CD14-positive monocyte (primary cell): ENCODE measurements at regions not wholly inside any gene's neighbourhood (a gene's known extent, or its start where the extent isn't known, plus 50 kb on each side); places are given as distances from the start of the nearest gene placed in this dataset.

ENCODE experiments used
- DNase-seq, 3 donors: peaks; one replicate each; pipeline ENCODE4 v3.0.0-alpha.2; 2011 to 2022
- H2AFZ ChIP-seq: 2 replicates; pipeline ENCODE4 v1.6.0; 2012; ENCODE audit warnings: mild to moderate bottlenecking, low read depth, low read length, inconsistent platforms; ENCODE audit not compliant: insufficient read depth, poor library complexity, severe bottlenecking
- H3K27ac ChIP-seq, 2 donors: 1 replicate in 1 of 2; 2 replicates in 1 of 2; pipeline ENCODE4 v1.5.1; 2012 to 2013; ENCODE audit warnings: low read length in 2 of 2, control low read depth in 1 of 2, inconsistent platforms in 1 of 2, low read depth in 1 of 2, mild to moderate bottlenecking in 1 of 2
- H3K27me3 ChIP-seq, 2 donors: one replicate each; pipeline versions ENCODE4 v1.6.0 to v1.6.1; 2011 to 2013; ENCODE audit warnings: low read length in 2 of 2; ENCODE audit not compliant: control insufficient read depth in 2 of 2, insufficient read depth in 2 of 2
- H3K36me3 ChIP-seq, 2 donors: replicated peaks in 1 of 2; 1 replicate in 1 of 2; 2 replicates in 1 of 2; pipeline versions ENCODE4 v1.5.1 to v1.6.1; 2012 to 2013; ENCODE audit warnings: low read length in 2 of 2, control low read depth in 1 of 2, inconsistent platforms in 1 of 2, mild to moderate bottlenecking in 1 of 2; ENCODE audit not compliant: insufficient read depth in 2 of 2, control insufficient read depth in 1 of 2
- H3K4me1 ChIP-seq, 2 donors: 1 replicate in 1 of 2; 2 replicates in 1 of 2; pipeline versions ENCODE4 v1.5.1 to v1.6.1; 2012 to 2013; ENCODE audit warnings: low read length in 2 of 2, control low read depth in 1 of 2, inconsistent platforms in 1 of 2, mild to moderate bottlenecking in 1 of 2, moderate library complexity in 1 of 2; ENCODE audit not compliant: insufficient read depth in 2 of 2, control insufficient read depth in 1 of 2
- H3K4me2 ChIP-seq: replicated peaks from 2 replicates; pipeline ENCODE3; 2012; ENCODE audit warnings: low read length, moderate library complexity, mild to moderate bottlenecking; ENCODE audit not compliant: poor library complexity, severe bottlenecking; ENCODE audit errors: extremely low read depth
- H3K4me3 ChIP-seq, 3 experiments: fragments of 200-600 bp in 1 of 3; sonication (generic) in 1 of 3; replicated peaks in 1 of 3; 1 replicate in 2 of 3; 2 replicates in 1 of 3; pipeline ENCODE4 v1.5.1; 2011 to 2013; ENCODE audit warnings: low read length in 3 of 3, mild to moderate bottlenecking in 3 of 3, control low read depth in 2 of 3, low read depth in 2 of 3, inconsistent platforms in 1 of 3, moderate library complexity in 1 of 3
- H3K79me2 ChIP-seq: 2 replicates; pipeline ENCODE4 v1.6.0; 2012; ENCODE audit warnings: mild to moderate bottlenecking, control low read depth, inconsistent platforms, low read length, moderate library complexity; ENCODE audit not compliant: insufficient read depth
- H3K9ac ChIP-seq: 2 replicates; pipeline ENCODE4 v1.6.0; 2017; ENCODE audit warnings: low read length, mild to moderate bottlenecking; ENCODE audit not compliant: insufficient read depth, poor library complexity, severe bottlenecking
- H3K9me3 ChIP-seq, 2 donors: replicated peaks in 1 of 2; 1 replicate in 1 of 2; 2 replicates in 1 of 2; pipeline versions ENCODE4 v1.5.1 to v1.6.1; 2012 to 2013; ENCODE audit warnings: low read length in 2 of 2, control low read depth in 1 of 2; ENCODE audit not compliant: control insufficient read depth in 1 of 2, insufficient read depth in 1 of 2
- H4K20me1 ChIP-seq: 2 replicates; pipeline ENCODE4 v1.6.0; 2012; ENCODE audit warnings: mild to moderate bottlenecking, low read length, control low read depth, moderate library complexity; ENCODE audit not compliant: insufficient read depth
- H3K27ac Mint-ChIP-seq, 7 donors: one replicate each; pipeline ENCODE4 v1.8.0; 2020; ENCODE audit warnings: mild to moderate bottlenecking in 7 of 7, mixed read lengths in 7 of 7, moderate library complexity in 6 of 7, inconsistent platforms in 2 of 7
- H3K27me3 Mint-ChIP-seq, 3 donors: one replicate each; pipeline ENCODE4 v1.8.0; 2021 to 2022; ENCODE audit warnings: low read depth in 3 of 3, mild to moderate bottlenecking in 3 of 3, mixed read lengths in 3 of 3, moderate library complexity in 3 of 3, inconsistent platforms in 1 of 3
- H3K36me3 Mint-ChIP-seq, 2 donors: one replicate each; pipeline ENCODE4 v1.8.0; 2020; ENCODE audit warnings: mixed read lengths in 2 of 2, inconsistent platforms in 1 of 2, mild to moderate bottlenecking in 1 of 2
- H3K4me1 Mint-ChIP-seq: one replicate; pipeline ENCODE4 v1.8.0; 2020; ENCODE audit warnings: mild to moderate bottlenecking, mixed read lengths
- H3K4me3 Mint-ChIP-seq, 2 donors: one replicate each; pipeline ENCODE4 v1.8.0; 2020; ENCODE audit warnings: mild to moderate bottlenecking in 2 of 2, mixed read lengths in 2 of 2, moderate library complexity in 1 of 2
- H3K9me3 Mint-ChIP-seq, 7 donors: one replicate each; pipeline ENCODE4 v1.8.0; 2020 to 2022; ENCODE audit warnings: mixed read lengths in 7 of 7, mild to moderate bottlenecking in 6 of 7, moderate library complexity in 6 of 7, inconsistent platforms in 2 of 7
- CTCF ChIP-seq: fragments of 200-600 bp; IDR thresholded peaks from one replicate; pipeline ENCODE4 v1.8.0; 2022; ENCODE audit warnings: antibody characterized with exemption, mild to moderate bottlenecking
- WGBS: methylation state at CpG from one replicate; pipeline ENCODE4 v1.1.5; 2013; ENCODE audit warnings: missing lambda C conversion rate; ENCODE audit not compliant: insufficient coverage; 5-methylcytosine and 5-hydroxymethylcytosine counted together
- intact Hi-C, 2 donors: fragments of 100-400 bp; cut with micrococcal nuclease; formaldehyde crosslinking; loops; one replicate each; pipeline versions ENCODE4 v1.15.0 to v1.15.1; 2023

- Histone ChIP-seq H3K4me1 (no peaks in the 10 kb centered on the region), H4K20me1 (no peaks in the 10 kb centered on the region), H3K9ac (no peak overlapping the region), H3K79me2 (no peaks in the 10 kb centered on the region), H3K36me3 (no peaks in the 10 kb centered on the region), H3K9me3 (no peaks in the 10 kb centered on the region), H3K4me3 (no peak overlapping the region), H3K4me2 (no peak overlapping the region), H2AFZ (no peak overlapping the region), H3K27me3 (no peaks in the 10 kb centered on the region), H3K27ac (no peak overlapping the region)
- no peak for TF ChIP-seq CTCF
- no peaks in the 10 kb centered on the region for H3K36me3 Mint-ChIP-seq
- intact Hi-C loops, result no loop called here
- H3K27ac Mint-ChIP-seq, result no peak overlapping the region
- H3K4me1 Mint-ChIP-seq, result no peaks in the 10 kb centered on the region
- no peak overlapping the region for H3K4me3 Mint-ChIP-seq
- peaks cover 0 to 1% (median 0%) of the 10 kb centered on the region in 3 donors for H3K27me3 Mint-ChIP-seq
- peaks cover 0 to 7% (median 2%) of the 10 kb centered on the region in 7 donors for H3K9me3 Mint-ChIP-seq
- WGBS, result no CpG with 5 or more reads among the region's 2 CpGs
- DNase-seq, result no peak
These were observed 530.4 kb upstream of the DAB2 start for GRCh38 chr5:39955156-39955555.

GRCh38 chr5:39951070-39951469 lies 526.3 kb upstream of the DAB2 start:
- no peaks in the 10 kb centered on the region for H3K27me3 ChIP-seq
- Mint-ChIP-seq H3K9me3 (peaks cover 0 to 7% (median 3%) of the 10 kb centered on the region in 7 donors), H3K27me3 (peaks cover 0 to 2% (median 1%) of the 10 kb centered on the region in 3 donors), H3K4me1 (peaks cover 27% of the 10 kb centered on the region), H3K36me3 (no peaks in the 10 kb centered on the region), H3K27ac (no peak overlapping the region), H3K4me3 (no peak overlapping the region)
- no peak overlapping the region for H3K27ac ChIP-seq
- H3K4me3 ChIP-seq, result no peak overlapping the region
- H3K36me3 ChIP-seq, result no peaks in the 10 kb centered on the region
- TF ChIP-seq CTCF, result no peak
- no peak for DNase-seq
- no peaks in the 10 kb centered on the region for H4K20me1 ChIP-seq
- no CpG with 5 or more reads among the region's 3 CpGs for WGBS
- intact Hi-C loops, result no loop called here
- H3K79me2 ChIP-seq, result no peaks in the 10 kb centered on the region
- no peak overlapping the region for H3K9ac ChIP-seq
- no peak overlapping the region for H3K4me2 ChIP-seq
- H2AFZ ChIP-seq, result no peak overlapping the region
- peaks cover 28 to 31% of the 10 kb centered on the region in 2 donors for H3K4me1 ChIP-seq
- H3K9me3 ChIP-seq, result no peaks in the 10 kb centered on the region
